22Rv1 (cell line): ENCODE measurements at regions not wholly inside any gene's neighbourhood (a gene's known extent, or its start where the extent isn't known, plus 50 kb on each side); places are given as distances from the start of the nearest gene placed in this dataset.

Experiments
- ZFX ChIP-seq: fragments of 450-650 bp; IDR thresholded peaks from 2 replicates; pipeline ENCODE4 v1.6.1; 2017; ENCODE audit warnings: antibody characterized with exemption, borderline replicate concordance
- TF ChIP-seq, protein P1 (sequence below): fragments of 450-650 bp; IDR thresholded peaks from 2 replicates; pipeline ENCODE4 v1.5.1; 2017; ENCODE audit warnings: mild to moderate bottlenecking

DNA sequence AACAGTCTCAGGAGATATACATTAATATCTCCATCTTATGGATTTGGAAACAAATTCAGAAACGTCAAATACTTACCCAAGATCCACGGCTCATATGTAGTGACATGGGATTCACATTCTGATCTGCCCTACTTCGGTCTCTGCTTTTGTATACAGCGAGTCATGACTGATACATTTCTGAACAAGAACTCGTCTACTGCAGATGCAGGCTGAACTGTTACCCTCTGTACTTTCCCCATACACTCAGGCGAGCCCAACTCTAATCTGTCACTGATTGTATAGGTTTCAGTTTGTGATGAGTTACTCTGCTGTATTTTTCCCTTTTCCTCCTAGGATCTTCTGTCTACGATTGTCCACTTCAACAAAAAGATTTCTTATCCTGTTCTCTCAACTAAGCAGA lies 441.6 kb downstream of the CCDC91 start:
- TF ChIP-seq, protein P1, sequence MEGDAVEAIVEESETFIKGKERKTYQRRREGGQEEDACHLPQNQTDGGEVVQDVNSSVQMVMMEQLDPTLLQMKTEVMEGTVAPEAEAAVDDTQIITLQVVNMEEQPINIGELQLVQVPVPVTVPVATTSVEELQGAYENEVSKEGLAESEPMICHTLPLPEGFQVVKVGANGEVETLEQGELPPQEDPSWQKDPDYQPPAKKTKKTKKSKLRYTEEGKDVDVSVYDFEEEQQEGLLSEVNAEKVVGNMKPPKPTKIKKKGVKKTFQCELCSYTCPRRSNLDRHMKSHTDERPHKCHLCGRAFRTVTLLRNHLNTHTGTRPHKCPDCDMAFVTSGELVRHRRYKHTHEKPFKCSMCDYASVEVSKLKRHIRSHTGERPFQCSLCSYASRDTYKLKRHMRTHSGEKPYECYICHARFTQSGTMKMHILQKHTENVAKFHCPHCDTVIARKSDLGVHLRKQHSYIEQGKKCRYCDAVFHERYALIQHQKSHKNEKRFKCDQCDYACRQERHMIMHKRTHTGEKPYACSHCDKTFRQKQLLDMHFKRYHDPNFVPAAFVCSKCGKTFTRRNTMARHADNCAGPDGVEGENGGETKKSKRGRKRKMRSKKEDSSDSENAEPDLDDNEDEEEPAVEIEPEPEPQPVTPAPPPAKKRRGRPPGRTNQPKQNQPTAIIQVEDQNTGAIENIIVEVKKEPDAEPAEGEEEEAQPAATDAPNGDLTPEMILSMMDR: no peak
- TF ChIP-seq ZFX: no peak
